Dedifferentiated amniotic fluid mesenchymal stem cell (primary cell): ENCODE measurements at regions not wholly inside any gene's neighbourhood (a gene's known extent, or its start where the extent isn't known, plus 50 kb on each side); places are given as distances from the start of the nearest gene placed in this dataset.
A peak's percentile ranks its signal among the peaks of the same experiment; 100 is the strongest.
"Not testable (repeated sequence)": the region's sequence is repeated elsewhere in the genome, so short reads cannot be mapped to it uniquely, and the experiment has no call there.

Experiments
- DNase-seq: peaks from one replicate; pipeline ENCODE4 v3.0.0-alpha.2; 2016; ENCODE audit errors: extremely low spot score

- DNase-seq, result no peak
Measured at GRCh38 chr12:90695415-90695814, 259.6 kb downstream of the CCER1 start.

GRCh38 chr12:90690120-90690519 lies 264.9 kb downstream of the CCER1 start:
- no peak for DNase-seq

GRCh38 chr12:90687682-90688081 lies 267.3 kb downstream of the CCER1 start:
- DNase-seq, result not testable (repeated sequence)

DNA sequence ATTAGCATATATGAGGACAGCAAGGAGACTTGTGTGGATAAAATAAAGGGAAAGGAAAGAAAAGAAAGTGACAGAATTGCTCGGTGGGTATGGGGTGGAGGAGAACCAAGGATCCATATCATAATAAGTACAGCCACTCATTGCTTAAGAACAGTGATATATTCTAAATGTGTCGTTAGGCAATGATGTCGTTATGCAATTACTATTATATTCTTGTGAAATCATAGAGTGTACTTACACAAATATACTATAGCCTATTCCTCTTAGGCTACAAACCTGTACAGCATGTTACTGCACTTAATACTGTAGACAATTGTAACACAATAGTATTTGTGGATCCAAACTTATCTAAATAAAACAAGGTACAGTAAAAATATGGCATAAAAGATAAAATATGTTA lies 271.1 kb downstream of the CCER1 start:
- DNase-seq, result no peak

GRCh38 chr12:90682398-90682797 lies 272.6 kb downstream of the CCER1 start:
- DNase-seq, result no peak

DNA sequence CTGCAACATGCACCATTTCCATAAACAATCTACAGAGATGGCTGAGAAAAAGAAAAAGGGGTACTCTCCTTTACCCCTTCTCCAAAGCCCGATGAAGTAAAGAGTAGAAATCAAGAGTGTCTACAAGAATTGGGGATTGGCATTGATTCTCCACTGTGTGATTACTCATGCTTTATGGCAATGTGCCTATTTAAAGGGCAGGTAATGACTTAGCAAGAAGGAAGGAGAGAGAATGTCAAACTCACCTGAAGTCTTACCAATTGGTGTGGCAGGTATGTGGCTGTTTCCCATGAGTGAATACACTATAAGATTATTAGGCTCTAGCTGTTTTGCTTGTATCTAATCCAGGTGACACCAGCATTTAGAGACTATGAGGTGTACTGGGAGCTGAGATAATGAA lies 275.3 kb downstream of the CCER1 start:
- DNase-seq, result no peak

GRCh38 chr12:90677552-90677951 lies 277.4 kb downstream of the CCER1 start:
- no peak for DNase-seq

DNA sequence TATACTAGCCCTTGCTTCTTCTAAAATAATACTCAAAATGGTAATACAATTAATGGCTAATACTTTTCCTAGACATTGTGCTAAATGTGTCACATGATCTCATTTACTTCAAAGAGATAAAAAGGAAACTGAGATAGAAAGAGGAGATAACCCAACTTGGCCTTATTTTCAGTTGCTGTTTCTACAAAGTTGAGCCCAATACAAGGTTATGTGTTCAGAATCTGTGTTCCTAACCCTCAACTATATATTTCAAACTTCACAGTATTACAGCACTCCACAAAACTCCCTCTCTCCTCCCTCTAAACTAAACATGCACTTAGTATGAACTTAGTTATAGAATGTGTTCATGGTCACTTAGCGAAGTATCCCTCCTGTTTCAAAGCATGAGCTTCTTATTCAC lies 277.9 kb downstream of the CCER1 start:
- DNase-seq, result no peak

DNA sequence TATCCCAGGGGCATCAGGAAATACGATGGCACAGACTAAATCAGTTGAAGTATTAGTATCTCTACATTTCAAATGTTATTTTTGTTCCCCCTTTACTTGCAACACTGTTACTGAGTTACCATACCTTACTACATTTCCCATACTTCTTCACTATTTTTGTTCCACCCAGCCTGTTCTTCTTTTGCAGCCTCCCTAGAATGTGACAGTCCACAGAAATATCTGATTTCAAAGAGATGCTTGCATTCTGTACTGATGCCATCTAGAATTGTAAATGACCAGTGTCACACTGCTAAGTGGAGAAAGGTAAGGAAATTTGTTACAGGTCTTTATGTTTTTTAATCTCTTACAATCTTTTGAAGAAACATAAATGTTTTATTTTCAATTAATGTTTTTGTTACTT lies 279.9 kb downstream of the CCER1 start:
- DNase-seq, result no peak

GRCh38 chr12:90672081-90672480 lies 282.9 kb downstream of the CCER1 start:
- DNase-seq, result no peak

- DNase-seq, result not testable (repeated sequence)
Measured at GRCh38 chr12:90663949-90664348, 291.0 kb downstream of the CCER1 start.

DNA sequence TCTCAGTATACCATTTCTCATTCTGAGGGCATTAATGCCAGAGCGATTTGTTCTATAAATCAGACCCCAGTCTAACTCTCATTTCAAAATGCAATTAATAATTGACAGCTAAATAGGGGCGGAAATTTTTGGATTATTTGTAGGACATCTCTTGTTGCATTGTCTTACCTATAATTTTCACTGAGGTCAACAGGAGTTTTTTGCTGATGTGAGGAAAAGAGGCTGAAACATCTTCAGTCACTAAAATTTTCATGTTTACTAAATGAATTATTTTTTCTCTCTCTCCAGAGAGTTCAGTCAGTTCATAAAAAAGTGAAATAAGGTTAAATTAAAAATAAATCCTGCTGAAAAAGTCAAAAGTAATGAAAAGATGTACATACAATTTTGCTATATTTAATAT lies 295.9 kb downstream of the CCER1 start:
- no peak for DNase-seq

GRCh38 chr12:90653040-90653439 lies 301.9 kb downstream of the CCER1 start:
- DNase-seq, result no peak

- DNase-seq, result no peak
Measured at GRCh38 chr12:90652280-90652679, 302.7 kb downstream of the CCER1 start.

- no peak for DNase-seq
Measured at GRCh38 chr12:90645181-90645580, 309.8 kb downstream of the CCER1 start.

- DNase-seq, result no peak
Measured at GRCh38 chr12:90631591-90632212, 323.3 kb downstream of the CCER1 start.

- DNase-seq, result no peak
Measured at GRCh38 chr12:90630006-90630405, 325.0 kb downstream of the CCER1 start.

- DNase-seq, result no peak
Measured at GRCh38 chr12:90628213-90628612, 326.8 kb downstream of the CCER1 start.

DNA sequence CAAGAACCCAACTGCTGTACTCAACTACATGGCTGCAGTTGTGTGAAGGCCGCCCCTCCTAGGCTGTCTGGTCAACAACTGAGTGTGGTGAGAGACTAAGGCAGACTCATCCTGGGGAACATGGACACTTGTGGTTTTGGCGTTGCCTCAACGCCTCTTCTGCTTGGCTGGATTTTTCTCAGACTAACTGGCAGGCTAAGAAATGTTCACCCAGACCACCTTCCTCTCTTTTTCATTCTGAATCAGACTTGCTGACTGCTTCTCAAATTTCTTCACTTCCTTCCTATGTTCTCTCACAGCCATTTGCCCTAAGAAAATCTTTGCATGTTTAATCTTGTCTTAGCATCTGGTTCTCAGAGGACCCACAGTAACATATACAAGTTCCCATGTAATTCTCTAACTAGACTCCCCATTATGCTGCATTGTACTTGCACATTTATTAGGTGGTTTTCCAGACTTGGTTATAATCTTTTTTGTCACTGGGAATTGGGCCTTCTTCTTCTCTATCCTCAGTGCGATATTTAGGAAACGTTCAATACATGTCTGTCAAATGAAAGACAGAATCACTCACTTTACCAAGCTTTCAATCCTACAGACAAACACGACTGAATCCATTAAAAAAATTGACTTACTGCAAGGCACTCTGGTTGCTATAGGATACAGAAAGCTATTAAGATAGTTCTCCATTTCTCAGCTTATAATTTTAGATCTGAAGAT lies 327.6 kb downstream of the CCER1 start:
- DNase-seq, result no peak

DNA sequence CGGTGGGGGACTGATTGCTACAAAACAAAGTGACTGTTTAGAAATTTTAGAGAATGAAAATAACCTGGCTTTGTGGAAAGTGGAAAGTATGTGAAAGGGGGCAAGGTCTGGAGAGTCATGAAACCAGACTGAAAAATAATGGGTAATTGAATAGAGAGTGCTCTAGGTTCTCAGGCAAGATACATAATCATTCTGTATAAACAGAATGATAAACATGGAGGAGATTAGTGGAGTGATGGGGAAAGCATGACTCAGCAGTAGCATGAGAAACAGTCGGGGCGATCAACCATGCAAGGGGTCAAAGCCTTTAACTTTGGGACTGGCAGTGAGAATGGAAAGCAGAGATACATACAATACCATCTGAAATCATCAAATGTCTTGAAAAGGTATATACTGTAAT lies 332.5 kb downstream of the CCER1 start:
- DNase-seq, result peak; percentile 39

DNA sequence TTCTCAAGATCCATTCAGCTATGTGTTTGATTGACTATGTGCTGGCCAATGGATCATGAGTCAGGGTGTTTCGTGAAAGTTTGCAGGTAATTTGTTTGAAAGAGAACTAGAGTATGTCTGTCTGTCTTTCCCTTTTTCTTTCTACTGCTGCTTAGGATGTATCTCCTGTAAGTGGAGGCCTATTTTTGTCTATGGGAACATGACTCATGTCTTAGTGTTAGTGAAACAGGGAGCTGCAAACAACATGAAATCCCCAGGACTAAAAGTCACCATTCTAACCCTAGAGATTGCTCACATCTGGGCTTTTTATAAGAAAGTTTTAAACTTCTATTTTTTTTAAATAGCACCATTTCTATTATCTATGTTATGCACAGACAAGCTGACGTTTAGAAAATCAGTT lies 333.0 kb downstream of the CCER1 start:
- peak; percentile 33 for DNase-seq

GRCh38 chr12:90619943-90620342 lies 335.0 kb downstream of the CCER1 start:
- no peak for DNase-seq

DNA sequence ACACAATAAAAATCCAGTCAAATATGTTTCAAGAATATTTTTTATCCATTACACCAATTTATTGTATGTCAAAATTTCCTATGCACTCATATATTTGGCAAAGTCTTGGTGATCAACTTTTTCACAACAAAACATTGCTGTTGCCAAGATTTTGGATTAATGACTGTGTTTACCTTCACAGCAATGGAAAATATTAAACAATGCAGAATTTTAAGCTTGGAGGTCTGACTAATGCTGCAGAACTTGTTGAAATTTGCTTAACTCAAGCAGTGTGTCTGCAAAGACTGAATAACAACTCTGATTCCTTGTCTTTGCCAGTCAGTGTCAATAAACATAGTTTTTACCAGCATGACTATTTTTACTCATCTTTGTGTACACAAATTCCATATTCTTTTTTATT lies 336.4 kb downstream of the CCER1 start:
- no peak for DNase-seq

GRCh38 chr12:90611891-90612290 lies 343.1 kb downstream of the CCER1 start:
- DNase-seq, result no peak
